ENCODE measurements at regions not wholly inside any gene's neighbourhood (a gene's known extent, or its start where the extent isn't known, plus 50 kb on each side); places are given as distances from the start of the nearest gene placed in this dataset.

- TF ChIP-seq CTCF (IDR thresholded peaks at IDR 0.05): no peak
- Mint-ChIP-seq H3K27ac (no peak overlapping the region), H3K4me1 (ENCODE audit: low read depth) (no peaks in the 10 kb centered on the region), H3K27me3 (no peaks in the 10 kb centered on the region), H3K4me3 (no peak overlapping the region), H3K9me3 (no peaks in the 10 kb centered on the region), H3K36me3 (ENCODE audit: low read depth) (no peaks in the 10 kb centered on the region)
- CTCF ChIA-PET: no interaction called here
- POLR2A ChIA-PET: no interaction called here
- Histone ChIP-seq H3K27ac (ENCODE audit: low read depth in 1 of 2, low read length in 2 of 2) (no peak overlapping the region), H3K9me3 (ENCODE audit: control insufficient read depth in 1 of 2, insufficient read depth in 1 of 2, low read length in 2 of 2) (no peaks in the 10 kb centered on the region), H3K4me3 (ENCODE audit: low read length) (no peak overlapping the region), H3K36me3 (ENCODE audit: insufficient read depth, low read length) (no peaks in the 10 kb centered on the region), H3K4me1 (ENCODE audit: insufficient read depth, low read length) (peaks cover 2% of the 10 kb centered on the region), H3K27me3 (ENCODE audit: control insufficient read depth in 1 of 2, insufficient read depth in 2 of 2, low read length in 2 of 2) (no peaks in the 10 kb centered on the region)
- DNase-seq (no peak), ATAC-seq (ENCODE audit: poor library complexity) (no peak)
- intact Hi-C loops (cut with DNase I, micrococcal nuclease): no loop called here
Measured at GRCh38 chr17:77636835-77637817, 321.4 kb upstream of the TNRC6C start.

GRCh38 chr17:77637818-77638575, 320.5 kb upstream of the TNRC6C start:
- Mint-ChIP-seq H3K36me3 (ENCODE audit: low read depth) (no peaks in the 10 kb centered on the region), H3K4me1 (ENCODE audit: low read depth) (peaks cover under 1% of the 10 kb centered on the region), H3K4me3 (no peak overlapping the region), H3K27me3 (no peaks in the 10 kb centered on the region), H3K27ac (no peak overlapping the region), H3K9me3 (no peaks in the 10 kb centered on the region)
- ChIA-PET POLR2A (no interaction called here), CTCF (no interaction called here)
- no peak overlapping the region for H3K27ac ChIP-seq (ENCODE audit: low read depth in 1 of 2, low read length in 2 of 2)
- no peaks in the 10 kb centered on the region for H3K36me3 ChIP-seq (ENCODE audit: insufficient read depth, low read length)
- H3K4me3 ChIP-seq (ENCODE audit: low read length): no peak overlapping the region
- ATAC-seq (ENCODE audit: poor library complexity): no peak
- peaks cover 2% of the 10 kb centered on the region for H3K4me1 ChIP-seq (ENCODE audit: insufficient read depth, low read length)
- H3K9me3 ChIP-seq (ENCODE audit: control insufficient read depth in 1 of 2, insufficient read depth in 1 of 2, low read length in 2 of 2): no peaks in the 10 kb centered on the region
- H3K27me3 ChIP-seq (ENCODE audit: control insufficient read depth in 1 of 2, insufficient read depth in 2 of 2, low read length in 2 of 2): no peaks in the 10 kb centered on the region
- no peak for DNase-seq
- intact Hi-C loops (cut with DNase I, micrococcal nuclease): no loop called here
- no peak for TF ChIP-seq CTCF (IDR thresholded peaks at IDR 0.05)

- no peaks in the 10 kb centered on the region for H3K36me3 ChIP-seq (ENCODE audit: insufficient read depth, low read length)
- TF ChIP-seq CTCF (IDR thresholded peaks at IDR 0.05): no peak
- no peaks in the 10 kb centered on the region for H3K27me3 ChIP-seq (ENCODE audit: control insufficient read depth in 1 of 2, insufficient read depth in 2 of 2, low read length in 2 of 2)
- H3K4me3 ChIP-seq (ENCODE audit: low read length): no peak overlapping the region
- no peak overlapping the region for H3K4me3 Mint-ChIP-seq
- ATAC-seq (ENCODE audit: poor library complexity): no peak
- no peak overlapping the region for H3K27ac ChIP-seq (ENCODE audit: low read depth in 1 of 2, low read length in 2 of 2)
- H3K4me1 Mint-ChIP-seq (ENCODE audit: low read depth): peaks cover 7% of the 10 kb centered on the region
- ChIA-PET POLR2A (no interaction called here), CTCF (no interaction called here)
- H3K27ac Mint-ChIP-seq: no peak overlapping the region
- no peak for DNase-seq
- no peaks in the 10 kb centered on the region for H3K36me3 Mint-ChIP-seq (ENCODE audit: low read depth)
- H3K9me3 ChIP-seq (ENCODE audit: control insufficient read depth in 1 of 2, insufficient read depth in 1 of 2, low read length in 2 of 2): no peaks in the 10 kb centered on the region
- H3K27me3 Mint-ChIP-seq: no peaks in the 10 kb centered on the region
- intact Hi-C loops (cut with DNase I, micrococcal nuclease): loop anchor here in 1 of 2 experiments (10.0 kb wide), 1 partner anchor 55 kb away; no protein-coding TSS in a partner anchor
- peaks cover 9% of the 10 kb centered on the region for H3K4me1 ChIP-seq (ENCODE audit: insufficient read depth, low read length)
- H3K9me3 Mint-ChIP-seq: no peaks in the 10 kb centered on the region
Measured at GRCh38 chr17:77640252-77640651, 318.3 kb upstream of the TNRC6C start.
